ENCODE measurements at regions not wholly inside any gene's neighbourhood (a gene's known extent, or its start where the extent isn't known, plus 50 kb on each side); places are given as distances from the start of the nearest gene placed in this dataset.
"Not testable (repeated sequence)": the region's sequence is repeated elsewhere in the genome, so short reads cannot be mapped to it uniquely, and the experiment has no call there.

GRCh38 chr9:106737516-106737915 is 125.5 kb upstream of the ZNF462 start:
- DNase-seq (ENCODE audit: low read depth, low spot score) = no peak

GRCh38 chr9:106738109-106738508 is 124.9 kb upstream of the ZNF462 start:
- no peak for DNase-seq (ENCODE audit: low read depth, low spot score)

GRCh38 chr9:106745457-106745856 is 117.5 kb upstream of the ZNF462 start:
- DNase-seq (ENCODE audit: low read depth, low spot score) = no peak

GRCh38 chr9:106745876-106746275 is 117.1 kb upstream of the ZNF462 start:
- DNase-seq (ENCODE audit: low read depth, low spot score) = no peak

GRCh38 chr9:106751681-106752080 is 111.3 kb upstream of the ZNF462 start:
- DNase-seq (ENCODE audit: low read depth, low spot score) = no peak

- DNase-seq (ENCODE audit: low read depth, low spot score) = no peak
Observed at GRCh38 chr9:106752581-106752980, 110.4 kb upstream of the ZNF462 start.

- DNase-seq (ENCODE audit: low read depth, low spot score) = no peak
Observed at GRCh38 chr9:106753155-106753671, 109.8 kb upstream of the ZNF462 start.

GRCh38 chr9:106755736-106756135 is 107.2 kb upstream of the ZNF462 start:
- DNase-seq (ENCODE audit: low read depth, low spot score) = no peak

- no peak for DNase-seq (ENCODE audit: low read depth, low spot score)
Observed at GRCh38 chr9:106757514-106757913, 105.5 kb upstream of the ZNF462 start.

- DNase-seq (ENCODE audit: low read depth, low spot score) = no peak
Observed at GRCh38 chr9:106758911-106759310, 104.1 kb upstream of the ZNF462 start.

GRCh38 chr9:106761493-106761892 is 101.5 kb upstream of the ZNF462 start:
- DNase-seq (ENCODE audit: low read depth, low spot score) = no peak

GRCh38 chr9:106766616-106767015 is 96.3 kb upstream of the ZNF462 start:
- no peak for DNase-seq (ENCODE audit: low read depth, low spot score)

GRCh38 chr9:106769331-106769730 is 93.6 kb upstream of the ZNF462 start:
- no peak for DNase-seq (ENCODE audit: low read depth, low spot score)

GRCh38 chr9:106771608-106772007 is 91.4 kb upstream of the ZNF462 start:
- DNase-seq (ENCODE audit: low read depth, low spot score) = no peak

- DNase-seq (ENCODE audit: low read depth, low spot score) = no peak
Observed at GRCh38 chr9:106772523-106773290, 90.3 kb upstream of the ZNF462 start.

GRCh38 chr9:106773750-106774149 is 89.2 kb upstream of the ZNF462 start:
- no peak for DNase-seq (ENCODE audit: low read depth, low spot score)

GRCh38 chr9:106775960-106776359 is 87.0 kb upstream of the ZNF462 start:
- no peak for DNase-seq (ENCODE audit: low read depth, low spot score)

- DNase-seq (ENCODE audit: low read depth, low spot score) = no peak
Observed at GRCh38 chr9:106779796-106780195, 83.2 kb upstream of the ZNF462 start.

GRCh38 chr9:106783121-106783520 is 79.8 kb upstream of the ZNF462 start:
- no peak for DNase-seq (ENCODE audit: low read depth, low spot score)

GRCh38 chr9:106784076-106784475 is 78.9 kb upstream of the ZNF462 start:
- DNase-seq (ENCODE audit: low read depth, low spot score) = no peak

GRCh38 chr9:106785200-106785599 is 77.8 kb upstream of the ZNF462 start:
- DNase-seq (ENCODE audit: low read depth, low spot score) = no peak

GRCh38 chr9:106788021-106788420 is 74.9 kb upstream of the ZNF462 start:
- DNase-seq (ENCODE audit: low read depth, low spot score) = not testable (repeated sequence)

GRCh38 chr9:106795031-106795430 is 67.9 kb upstream of the ZNF462 start:
- no peak for DNase-seq (ENCODE audit: low read depth, low spot score)
